A172 (cell line): ENCODE measurements at regions not wholly inside any gene's neighbourhood (a gene's known extent, or its start where the extent isn't known, plus 50 kb on each side); places are given as distances from the start of the nearest gene placed in this dataset.

ENCODE experiments used
- DNase-seq: peaks from one replicate; pipeline ENCODE4 v3.0.0-alpha.2; 2015; ENCODE audit warnings: low spot score

DNA sequence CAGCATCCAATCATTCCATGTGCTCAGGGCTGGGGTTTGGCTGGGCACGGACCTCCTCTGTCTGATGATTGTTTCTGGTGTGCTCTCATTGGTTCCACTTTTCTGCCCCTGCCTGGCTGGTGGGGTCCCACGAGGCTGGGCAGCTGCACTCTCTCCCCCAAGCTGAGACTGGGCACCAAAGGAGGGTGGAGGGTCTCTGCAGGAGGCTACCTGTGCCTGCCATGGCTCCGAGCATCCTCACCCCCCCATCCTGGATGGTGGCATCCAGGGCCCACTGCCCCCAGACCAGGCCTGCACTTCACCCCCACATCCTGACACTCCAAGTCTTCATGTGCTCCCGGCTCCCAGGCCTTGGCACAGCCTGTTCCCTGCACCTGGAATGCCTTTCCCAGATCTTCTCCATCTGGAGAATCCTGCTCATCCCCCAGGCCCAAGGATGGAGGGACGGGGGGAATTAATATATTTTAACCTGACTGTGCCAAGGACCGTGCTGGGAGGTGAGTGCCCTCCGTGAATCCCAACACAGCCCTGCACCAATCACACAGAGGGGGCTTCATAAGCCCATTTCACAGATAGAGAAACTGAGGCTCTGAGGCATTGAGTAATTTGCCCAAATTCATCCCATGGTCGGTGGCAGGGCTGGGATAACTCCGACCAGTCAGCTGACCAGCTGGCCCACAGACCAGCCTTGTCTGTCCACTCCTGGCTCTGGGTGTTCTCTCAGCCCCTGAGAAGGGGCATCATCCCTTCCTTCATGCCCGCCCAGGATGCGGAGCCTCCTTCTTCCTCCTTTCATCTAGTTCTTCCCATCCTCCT, 403.4 kb downstream of the MATN1 start:
- no peak for DNase-seq

DNA sequence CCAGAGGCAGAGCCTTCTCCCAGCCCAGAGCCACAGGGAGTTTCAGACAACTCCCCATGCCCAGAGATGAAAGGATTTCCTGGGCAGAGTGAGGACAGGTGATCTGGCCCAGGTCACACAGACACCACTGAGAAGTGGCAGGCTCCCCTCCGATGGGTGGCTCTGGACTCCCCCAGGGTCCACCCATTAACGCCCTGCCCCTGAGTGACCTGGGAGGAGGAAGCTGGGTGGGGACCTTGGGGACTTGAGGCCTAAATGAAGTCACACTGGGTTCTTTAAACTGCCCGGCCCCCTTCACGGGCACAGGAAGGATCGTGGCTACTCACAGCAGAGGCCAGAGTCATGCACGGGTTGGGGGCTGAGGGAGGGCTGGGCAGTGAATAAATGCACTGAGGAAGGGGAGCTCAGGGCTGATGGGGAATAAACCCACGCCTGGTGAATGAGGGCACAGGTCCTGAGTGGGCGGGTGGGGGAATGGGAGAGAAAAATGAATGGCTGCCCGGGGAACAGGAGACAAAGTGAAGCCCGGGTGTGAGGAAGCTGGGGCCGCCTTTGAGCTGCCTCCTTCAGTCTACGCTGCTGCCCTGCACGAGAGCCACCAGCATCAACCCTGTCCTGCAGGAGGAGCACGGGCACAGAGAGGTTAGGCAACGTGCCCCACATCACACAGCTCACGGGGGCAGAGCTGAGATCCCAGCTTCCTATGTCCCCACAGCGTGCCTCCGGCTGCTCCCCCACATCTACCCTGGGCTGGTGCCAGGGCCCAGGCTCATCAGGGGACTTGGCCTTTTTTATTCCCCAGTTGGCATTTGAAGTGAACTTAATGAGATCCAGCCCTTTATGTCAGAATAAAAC, 404.3 kb downstream of the MATN1 start:
- no peak for DNase-seq

DNA sequence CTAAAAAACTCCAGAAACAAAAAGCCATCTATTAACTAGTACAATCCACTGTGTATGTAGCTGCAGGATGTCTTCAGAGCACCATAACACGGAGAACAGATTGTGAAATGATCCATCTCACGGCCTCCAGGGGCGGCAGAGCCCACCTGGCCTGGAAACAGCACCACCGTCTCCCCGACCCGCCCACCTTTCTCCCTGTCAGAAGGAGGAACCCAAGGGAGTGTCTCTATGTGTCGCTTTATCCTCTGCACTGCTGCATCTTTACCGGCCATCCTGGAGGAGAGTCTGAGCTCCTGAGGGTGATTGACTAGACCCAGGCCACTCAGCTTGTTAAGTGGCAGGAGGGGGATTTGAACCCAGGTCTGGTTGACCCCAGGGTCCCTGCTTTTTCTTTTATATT, 405.0 kb downstream of the MATN1 start:
- DNase-seq = no peak

DNA sequence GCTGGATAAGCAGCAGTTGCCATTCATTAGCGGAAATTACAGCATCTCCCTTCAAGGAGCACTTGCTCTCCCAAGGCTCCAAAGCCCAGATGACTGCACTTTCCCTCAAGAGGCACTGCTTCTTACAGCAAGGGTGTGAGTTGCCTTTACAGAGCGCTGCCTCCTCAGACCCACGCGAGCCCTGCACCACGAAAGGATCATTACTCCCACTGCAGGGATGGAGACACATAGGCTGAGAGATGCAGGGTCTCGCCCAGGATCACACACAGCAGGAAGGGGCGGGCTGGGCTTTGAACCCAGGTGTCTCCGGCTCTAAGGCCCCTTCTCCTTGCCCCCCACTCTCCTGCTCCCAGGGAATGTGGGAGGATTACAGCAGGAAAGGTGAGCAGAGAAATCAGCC, 405.5 kb downstream of the MATN1 start:
- no peak for DNase-seq

DNA sequence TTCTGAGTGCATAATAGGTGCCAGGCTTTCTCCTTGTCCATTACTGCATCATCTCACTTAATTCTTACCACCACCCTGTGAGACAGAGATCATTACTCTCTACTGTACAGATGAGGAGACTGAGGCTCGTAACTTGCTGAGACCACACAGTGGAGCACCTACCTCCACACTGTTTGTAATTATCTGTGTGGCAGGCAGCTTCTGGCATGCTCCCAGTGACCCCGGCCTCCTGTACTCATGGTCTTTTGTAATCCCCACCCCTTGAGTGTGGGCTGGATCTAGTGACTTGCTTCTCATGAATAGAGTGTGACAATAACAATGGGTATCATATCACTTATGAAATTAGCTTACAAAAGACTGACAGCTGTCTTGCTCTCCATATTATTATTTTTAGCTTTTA, 407.3 kb downstream of the MATN1 start:
- DNase-seq = no peak

DNA sequence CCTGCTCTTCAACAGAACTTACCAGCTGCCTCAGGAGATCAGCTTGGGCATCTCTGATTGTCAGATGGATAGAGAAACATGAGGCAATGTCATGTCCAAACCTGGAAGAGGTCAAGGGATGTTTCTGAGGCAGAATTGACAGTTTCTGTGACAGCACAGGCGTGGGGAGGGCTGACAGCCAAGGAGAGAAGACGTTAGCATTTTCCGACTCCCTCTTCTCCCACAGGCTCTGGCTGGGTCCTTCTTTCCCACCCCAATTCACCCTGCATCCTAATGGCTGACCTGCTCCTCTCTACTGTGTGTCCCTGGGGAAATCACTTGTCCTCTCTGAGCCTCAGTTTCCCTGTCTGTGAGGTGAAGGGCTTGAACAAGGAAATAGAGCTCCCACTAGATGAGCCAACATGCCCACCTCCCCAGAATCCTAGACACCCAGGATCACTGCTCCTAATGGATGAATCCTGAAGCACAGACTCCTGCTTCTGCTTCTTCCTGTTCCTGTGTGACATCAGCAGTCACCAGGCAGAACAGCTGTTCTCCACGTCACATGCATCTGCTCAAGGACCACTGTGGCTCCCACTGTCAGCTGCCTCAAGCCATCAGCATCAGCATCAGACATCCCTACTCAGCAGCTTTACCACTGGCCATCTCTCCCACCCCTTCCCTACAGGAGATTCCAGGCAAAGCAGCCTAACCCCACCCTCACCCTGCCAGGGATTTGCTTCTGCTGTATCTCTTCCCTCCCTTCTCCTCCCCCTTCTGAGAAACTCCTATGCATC, 408.0 kb downstream of the MATN1 start:
- no peak for DNase-seq

DNA sequence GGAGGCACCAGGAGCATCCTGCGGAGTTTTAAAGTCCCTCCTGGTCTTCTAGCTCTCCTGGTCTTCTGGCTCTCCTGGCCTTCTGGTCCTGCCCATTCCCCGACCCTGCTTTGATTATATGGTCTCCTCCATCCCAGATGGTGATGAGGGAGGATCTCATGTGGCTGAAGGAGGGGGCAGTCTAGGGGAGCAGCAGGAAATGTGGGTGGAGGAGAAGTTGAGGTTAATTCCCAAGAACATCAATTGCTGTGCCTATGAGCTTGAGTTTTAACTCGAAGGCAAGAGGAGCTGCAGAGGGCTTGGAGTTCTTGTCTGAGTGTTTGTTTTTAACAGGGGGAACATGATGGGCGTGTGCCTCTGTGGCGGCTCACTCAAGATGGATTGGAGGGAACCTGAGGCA, 408.8 kb downstream of the MATN1 start:
- no peak for DNase-seq

DNA sequence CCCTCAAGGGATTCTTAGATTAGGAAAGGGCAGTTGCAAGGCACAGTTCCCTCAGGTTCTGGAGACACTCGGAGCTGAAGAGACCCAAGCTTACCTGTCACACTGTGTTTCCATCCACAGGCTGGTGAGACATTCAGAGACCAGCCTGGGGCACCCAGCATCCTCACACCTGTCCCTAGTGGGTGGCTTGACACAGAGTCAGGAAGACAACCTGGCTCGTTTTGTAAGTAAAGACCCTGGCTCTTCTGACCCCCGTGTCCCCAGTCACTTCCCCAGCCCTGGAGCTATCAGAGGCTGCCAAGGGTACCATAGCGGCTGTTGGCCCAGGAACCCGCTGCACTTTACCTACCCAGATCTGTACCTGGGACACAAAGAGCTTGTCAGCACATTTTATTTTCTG, 409.8 kb downstream of the MATN1 start:
- no peak for DNase-seq

DNA sequence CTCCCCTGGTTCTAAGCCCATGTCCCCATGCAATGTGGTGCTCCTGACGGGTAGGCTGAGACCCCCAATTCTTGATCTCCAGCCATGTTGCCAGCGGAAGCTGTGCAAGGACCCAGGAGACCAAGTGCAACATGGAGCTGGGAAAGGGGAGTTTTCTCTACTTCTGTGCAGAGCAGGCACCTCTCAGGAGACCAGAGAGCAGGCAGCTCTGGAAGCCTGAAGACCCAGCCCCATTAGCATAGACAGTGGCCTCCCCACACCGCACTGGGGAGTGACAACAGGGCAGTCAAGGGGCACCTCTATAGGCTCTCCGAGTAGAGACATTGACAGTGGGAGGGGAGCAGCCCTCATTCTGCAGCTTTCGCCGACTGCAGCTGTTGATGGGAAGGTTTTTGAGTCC, 410.2 kb downstream of the MATN1 start:
- no peak for DNase-seq

DNA sequence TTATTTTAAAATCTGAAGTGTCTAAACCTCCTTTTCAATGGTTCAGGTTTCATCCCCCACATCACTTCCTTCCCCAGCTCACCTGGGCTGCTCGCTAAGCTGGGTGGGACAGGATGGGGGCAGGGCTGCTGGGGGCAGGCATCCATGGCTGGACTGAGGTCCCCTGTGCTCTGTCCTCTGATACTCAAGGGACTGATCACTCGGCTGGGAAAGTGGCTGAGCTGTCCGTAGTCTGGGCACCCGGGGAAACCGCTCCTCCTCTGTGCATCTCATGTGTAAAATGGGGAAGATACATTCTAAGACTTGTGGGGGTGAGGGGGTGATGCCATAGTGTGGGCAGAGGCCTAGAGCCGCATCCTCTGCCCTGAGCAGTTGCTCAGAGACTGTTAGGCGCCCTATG, 411.2 kb downstream of the MATN1 start:
- DNase-seq = no peak

DNA sequence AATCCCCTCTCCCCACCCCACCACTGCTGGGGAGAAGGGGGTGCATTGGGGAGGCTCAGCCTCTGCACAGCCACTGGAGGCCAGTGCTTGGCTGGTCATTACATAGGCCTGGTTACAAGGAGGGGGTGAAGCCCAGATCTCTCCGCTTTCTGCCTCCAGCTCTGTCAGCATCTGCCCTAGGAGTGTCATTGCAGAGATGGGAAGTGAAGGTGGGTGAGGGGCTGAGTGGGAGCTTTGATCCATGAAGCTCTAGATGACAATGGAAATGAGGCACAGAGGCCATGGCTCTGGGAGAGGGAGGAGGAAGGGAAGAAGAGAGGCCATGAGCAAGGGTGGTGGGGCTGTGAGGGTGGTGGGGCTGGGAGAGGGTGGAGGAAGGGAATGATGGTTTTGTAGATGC, 411.6 kb downstream of the MATN1 start:
- DNase-seq = no peak

DNA sequence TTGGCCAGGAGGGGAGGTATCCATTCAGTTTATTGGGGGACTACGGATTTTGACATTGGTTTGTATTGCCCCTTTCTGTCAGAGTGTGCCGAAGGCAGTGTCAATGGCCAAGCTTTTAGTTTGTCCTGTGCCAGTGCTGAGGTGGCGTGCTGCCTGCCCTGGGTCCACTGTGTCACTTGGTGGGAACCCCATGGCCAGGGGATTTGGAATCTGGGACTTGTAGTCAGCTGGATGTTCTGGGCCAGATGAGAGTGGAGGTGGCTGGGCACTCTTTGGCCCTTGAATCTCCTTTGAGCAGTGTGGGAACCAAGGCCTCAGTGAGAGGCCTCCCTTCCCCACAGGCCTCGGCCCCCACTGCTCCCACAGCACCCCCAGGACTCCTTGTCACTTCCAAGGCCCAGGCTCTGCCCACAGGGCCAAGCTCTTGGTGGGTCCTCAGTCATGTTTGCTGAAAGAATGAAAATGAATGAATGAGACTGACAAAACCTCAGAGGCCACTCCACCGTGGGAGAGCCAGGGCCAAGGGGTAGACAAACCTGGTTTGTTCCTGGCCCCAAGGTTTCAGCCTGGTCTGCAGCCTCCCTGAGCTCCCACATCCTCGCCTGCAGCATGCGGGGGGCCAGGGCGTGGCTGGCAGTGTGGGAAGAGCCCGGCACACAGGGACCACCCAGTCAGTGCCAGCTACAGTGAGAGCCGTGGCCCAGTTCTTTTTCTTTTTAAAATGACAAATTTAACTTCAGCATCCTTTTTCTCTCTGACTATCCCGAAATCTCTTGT, 412.2 kb downstream of the MATN1 start:
- DNase-seq = no peak

DNA sequence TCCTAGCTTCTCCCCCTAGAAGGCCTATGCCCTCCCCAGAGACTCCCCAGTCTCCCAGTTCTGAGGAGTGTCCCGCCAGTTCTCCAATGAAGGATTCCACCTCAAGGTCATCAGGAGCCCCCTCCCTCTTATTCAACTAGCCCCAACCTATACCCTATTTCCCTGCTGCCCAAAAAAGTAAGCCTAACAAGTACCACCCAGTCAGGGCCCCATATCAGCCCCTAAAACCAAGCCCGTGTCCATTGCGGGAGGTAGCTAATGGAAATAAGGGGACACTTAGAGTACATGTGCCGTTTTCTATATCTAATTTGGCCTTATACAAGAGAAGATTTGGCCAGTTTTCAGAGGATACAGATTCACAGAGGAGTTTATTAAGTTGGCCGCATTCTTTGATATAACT, 416.2 kb downstream of the MATN1 start:
- DNase-seq = no peak

DNA sequence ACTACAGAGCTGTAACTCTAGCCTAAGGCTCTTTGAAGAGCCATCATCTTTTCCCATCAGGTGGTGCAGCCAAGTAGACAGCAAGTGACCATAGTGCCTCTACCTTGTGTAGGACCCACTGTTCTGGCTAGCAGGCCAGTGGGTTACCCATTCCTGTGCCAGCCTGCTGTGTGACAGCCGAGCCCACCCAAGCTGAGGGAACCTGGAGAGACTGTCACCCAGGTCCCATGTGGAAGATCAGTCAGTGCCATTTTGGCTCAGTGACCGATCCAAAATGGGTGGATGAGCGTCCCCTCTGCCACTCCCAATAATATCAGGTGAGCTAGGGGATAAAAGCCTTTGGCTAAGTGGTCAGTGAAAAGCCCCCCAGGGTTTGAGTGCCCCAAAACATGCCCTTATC, 417.9 kb downstream of the MATN1 start:
- DNase-seq = no peak

DNA sequence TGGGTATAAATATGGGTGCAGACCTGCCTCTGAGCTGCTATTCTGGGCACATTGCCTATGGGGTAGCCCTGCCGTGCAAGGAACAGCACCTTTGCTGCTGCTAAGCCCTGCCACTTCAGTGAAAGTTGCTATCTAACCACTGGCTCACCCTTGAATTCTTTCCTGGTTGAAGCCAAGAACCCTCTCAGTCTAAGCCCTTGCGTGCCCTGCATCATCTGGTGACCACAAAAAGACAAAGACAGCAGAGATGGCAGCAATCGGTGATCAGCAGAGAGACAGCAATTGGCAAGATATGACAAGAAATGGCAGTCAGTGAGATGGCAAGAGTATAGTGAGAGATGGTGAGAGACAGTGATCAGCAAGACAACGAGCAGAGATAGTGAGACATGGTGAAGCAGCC, 418.3 kb downstream of the MATN1 start:
- DNase-seq = no peak

DNA sequence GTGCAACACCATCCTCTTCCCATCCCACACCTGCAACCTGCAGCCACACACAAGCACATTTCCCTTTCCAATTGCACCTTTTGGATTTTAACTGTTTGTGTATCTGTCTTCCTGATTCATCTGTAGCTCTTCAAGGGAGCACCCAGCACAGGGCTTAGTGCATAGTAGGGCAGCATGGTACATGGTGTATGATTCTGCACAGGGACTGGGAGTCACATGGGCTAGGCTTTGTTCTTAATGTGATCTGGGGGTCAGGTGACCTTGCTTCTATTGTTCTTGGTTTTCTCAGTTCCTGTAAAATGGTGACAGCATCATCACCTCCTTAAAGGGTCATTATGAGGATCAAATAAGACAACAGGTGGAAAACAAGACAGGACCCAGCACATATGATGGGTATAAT, 419.3 kb downstream of the MATN1 start:
- no peak for DNase-seq

DNA sequence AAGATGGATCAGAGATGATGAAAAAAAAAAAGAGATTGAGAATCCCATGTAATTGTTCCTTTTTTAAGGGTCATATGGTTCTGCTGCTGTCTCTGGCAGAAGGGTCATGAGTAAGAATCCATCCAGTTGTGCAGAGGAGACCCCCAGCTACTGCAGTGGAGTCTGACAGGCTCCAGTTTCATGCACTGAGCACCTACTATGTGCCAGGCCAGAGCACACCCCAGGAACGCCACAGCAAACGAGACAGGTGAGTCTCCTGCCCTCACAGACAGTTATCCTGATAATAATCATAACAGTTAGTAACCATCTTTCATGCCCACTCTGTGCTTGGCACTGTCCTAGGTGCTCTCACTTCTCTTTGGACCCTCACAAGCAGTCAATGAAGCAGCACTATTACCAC, 420.0 kb downstream of the MATN1 start:
- DNase-seq = no peak

DNA sequence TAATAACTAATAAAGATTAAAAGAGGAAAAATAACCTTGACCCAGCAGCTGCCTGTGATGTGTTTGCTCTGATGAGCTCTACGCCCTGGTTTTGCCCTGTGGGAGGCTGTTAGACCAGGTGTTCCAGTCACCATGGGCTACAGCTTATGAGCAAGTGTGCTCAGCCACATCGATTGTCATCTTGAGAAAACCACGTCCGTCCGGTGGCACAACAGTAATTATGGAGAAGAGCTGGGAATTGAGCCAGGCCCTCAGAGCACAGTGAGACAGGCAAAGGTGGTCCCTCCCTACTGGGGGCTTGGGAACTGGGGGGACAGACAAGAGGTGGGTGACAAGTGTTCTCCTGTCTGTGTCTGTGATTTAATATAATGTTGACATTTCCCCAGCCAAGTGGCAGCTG, 420.5 kb downstream of the MATN1 start:
- no peak for DNase-seq

DNA sequence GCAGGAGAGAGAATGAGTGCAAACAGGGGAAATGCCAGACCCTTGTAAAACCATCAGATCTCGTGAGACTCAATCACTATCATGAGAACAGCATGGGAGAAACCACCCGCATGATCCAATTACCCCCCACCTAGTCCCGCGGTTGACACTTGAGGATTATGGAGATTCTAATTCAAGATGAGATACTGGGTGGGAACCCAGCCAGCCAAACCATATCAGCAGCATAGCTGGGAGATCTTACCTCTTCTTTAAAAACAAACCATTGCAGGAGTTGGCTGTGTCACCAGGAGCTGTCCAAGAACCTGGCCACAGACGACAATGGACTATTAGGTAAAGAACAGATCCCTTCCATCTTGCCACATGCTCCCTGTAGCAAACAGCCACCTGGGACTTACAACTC, 422.7 kb downstream of the MATN1 start:
- DNase-seq = no peak

DNA sequence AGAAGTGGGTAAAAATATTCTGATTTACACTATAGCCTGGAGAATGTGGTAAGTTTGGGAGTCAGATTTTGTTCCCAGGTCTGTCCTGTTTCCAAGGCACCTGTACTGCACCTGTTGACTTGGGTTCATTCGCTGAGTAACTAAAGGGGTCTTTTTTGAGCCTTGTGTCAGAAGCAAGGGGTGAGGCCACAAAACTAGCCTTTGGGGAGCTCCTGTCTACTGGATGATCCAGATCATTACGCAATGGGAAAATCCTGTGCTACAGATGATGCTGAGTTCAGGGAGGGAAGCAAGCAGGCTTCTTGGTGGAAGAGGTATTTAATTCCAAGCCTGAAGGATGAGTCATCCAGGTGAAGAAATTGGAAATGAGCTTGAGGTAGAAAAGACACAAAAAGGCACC, 424.0 kb downstream of the MATN1 start:
- DNase-seq = no peak

DNA sequence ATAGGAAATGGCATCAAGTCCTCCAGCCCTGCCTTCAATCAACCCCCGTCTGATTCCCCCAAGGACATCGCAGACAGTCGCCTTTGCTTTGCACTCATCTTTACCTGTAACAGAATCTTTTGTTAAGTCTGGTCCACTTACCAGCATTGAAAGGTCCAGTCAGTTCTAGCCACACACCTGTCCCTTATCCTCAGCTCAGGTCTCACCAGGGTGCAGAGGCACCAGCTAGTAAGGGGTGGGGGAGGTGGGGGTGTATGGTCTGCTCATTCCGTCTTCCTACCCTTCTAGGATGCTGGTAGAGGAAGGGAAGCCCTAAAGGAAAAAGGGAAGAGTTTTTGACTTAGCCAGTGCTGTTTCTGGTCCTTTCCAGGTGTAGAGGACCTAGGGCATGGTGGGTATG, 427.7 kb downstream of the MATN1 start:
- DNase-seq = no peak

DNA sequence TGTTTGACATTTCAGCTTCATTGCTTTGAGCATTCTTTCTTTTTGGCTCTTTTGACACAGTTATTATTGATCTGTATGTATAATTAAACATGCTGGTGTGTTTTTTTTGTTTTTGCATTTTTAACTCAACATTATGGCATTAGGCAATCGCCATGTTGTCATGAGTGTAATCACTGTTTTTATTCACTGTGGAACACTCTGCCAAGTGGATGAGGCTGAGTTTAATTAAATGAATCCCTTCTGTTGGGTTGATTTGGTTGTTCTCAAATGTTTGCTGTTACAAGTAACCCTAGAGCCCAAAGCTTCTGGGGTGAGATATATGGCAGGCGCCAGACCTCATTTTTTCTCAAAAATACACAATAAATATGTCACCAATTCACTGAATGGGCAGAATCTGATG, 428.1 kb downstream of the MATN1 start:
- DNase-seq = no peak
